NCI-H2081 treated with DMSO at 0.1 percent for 48 hours (cell line): ENCODE measurements at regions not wholly inside any gene's neighbourhood (a gene's known extent, or its start where the extent isn't known, plus 50 kb on each side); places are given as distances from the start of the nearest gene placed in this dataset.
"Not testable (repeated sequence)": the region's sequence is repeated elsewhere in the genome, so short reads cannot be mapped to it uniquely, and the experiment has no call there.

ENCODE experiments used
- DNase-seq: peaks from one replicate; lab custom pipeline; 2025; lab: John Stamatoyannopoulos, UW

- DNase-seq, result no peak
Observed at GRCh38 chr1:70556541-70556940, 145.5 kb downstream of the CTH start.

GRCh38 chr1:70567167-70567566 lies 156.1 kb downstream of the CTH start:
- no peak for DNase-seq

- DNase-seq, result no peak
Observed at GRCh38 chr1:70571191-70571590, 160.1 kb downstream of the CTH start.

- DNase-seq, result no peak
Observed at GRCh38 chr1:70573317-70573843, 162.3 kb downstream of the CTH start.

- no peak for DNase-seq
Observed at GRCh38 chr1:70581661-70582060, 170.6 kb downstream of the CTH start.

- no peak for DNase-seq
Observed at GRCh38 chr1:70583522-70583921, 172.5 kb downstream of the CTH start.

GRCh38 chr1:70586046-70586445 lies 175.0 kb downstream of the CTH start:
- no peak for DNase-seq

GRCh38 chr1:70587872-70588366 lies 176.9 kb downstream of the CTH start:
- no peak for DNase-seq

- DNase-seq, result not testable (repeated sequence)
Observed at GRCh38 chr1:70593551-70593950, 182.5 kb downstream of the CTH start.

GRCh38 chr1:70608815-70609214 lies 197.7 kb downstream of the CTH start:
- no peak for DNase-seq

- DNase-seq, result not testable (repeated sequence)
Observed at GRCh38 chr1:70610164-70610563, 199.1 kb downstream of the CTH start.

- DNase-seq, result no peak
Observed at GRCh38 chr1:70616946-70617345, 205.9 kb downstream of the CTH start.

GRCh38 chr1:70617728-70618127 lies 206.7 kb downstream of the CTH start:
- no peak for DNase-seq

GRCh38 chr1:70627910-70628309 lies 216.8 kb downstream of the CTH start:
- no peak for DNase-seq

- DNase-seq, result no peak
Observed at GRCh38 chr1:70628973-70629372, 217.9 kb downstream of the CTH start.

GRCh38 chr1:70633004-70633403 lies 221.9 kb downstream of the CTH start:
- no peak for DNase-seq

- no peak for DNase-seq
Observed at GRCh38 chr1:70635868-70636267, 224.8 kb downstream of the CTH start.

- DNase-seq, result no peak
Observed at GRCh38 chr1:70641868-70642267, 230.8 kb downstream of the CTH start.

- no peak for DNase-seq
Observed at GRCh38 chr1:70656361-70656760, 245.3 kb downstream of the CTH start.

- no peak for DNase-seq
Observed at GRCh38 chr1:70659891-70660290, 248.8 kb downstream of the CTH start.

GRCh38 chr1:70666381-70667140 lies 255.5 kb downstream of the CTH start:
- DNase-seq, result no peak

- DNase-seq, result no peak
Observed at GRCh38 chr1:70667494-70668170, 256.6 kb downstream of the CTH start.

GRCh38 chr1:70671006-70671405 lies 259.9 kb downstream of the CTH start:
- no peak for DNase-seq
